NT2/D1 (cell line): ENCODE measurements at regions not wholly inside any gene's neighbourhood (a gene's known extent, or its start where the extent isn't known, plus 50 kb on each side); places are given as distances from the start of the nearest gene placed in this dataset.

Experiments
- SUZ12 ChIP-seq: IDR thresholded peaks from 2 replicates; pipeline ENCODE4 v1.6.1; 2011; ENCODE audit not compliant: insufficient read length, insufficient read depth; ENCODE audit errors: extremely low read depth
- YY1 ChIP-seq: IDR thresholded peaks from 2 replicates; pipeline ENCODE4 v1.6.1; 2011; ENCODE audit not compliant: insufficient read length, insufficient read depth
- ZNF274 ChIP-seq: IDR thresholded peaks from 2 replicates; pipeline ENCODE4 v1.6.1; 2011; ENCODE audit warnings: mild to moderate bottlenecking, low read depth, low read length

DNA sequence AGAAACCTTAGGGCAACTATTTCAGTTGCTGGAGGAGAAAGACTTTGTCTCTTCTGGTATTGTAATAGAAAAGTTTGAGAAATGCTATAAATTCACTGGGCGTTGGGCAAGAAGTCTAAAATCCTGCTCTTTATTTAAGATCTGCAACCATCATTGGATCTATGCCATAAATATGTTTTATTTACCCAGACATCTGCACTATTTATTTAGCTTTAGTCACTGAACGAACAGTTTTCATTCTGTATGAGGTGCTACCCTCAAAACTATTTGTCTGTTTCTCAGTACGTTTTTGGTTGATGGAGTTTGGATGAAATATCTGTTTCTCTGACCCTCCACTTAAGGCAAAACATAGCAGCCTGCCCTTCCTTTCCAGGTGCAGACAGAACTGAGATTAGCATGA lies 171.5 kb downstream of the SNX19 start:
- TF ChIP-seq YY1 (no peak), ZNF274 (no peak), SUZ12 (no peak)
